ENCODE measurements at regions not wholly inside any gene's neighbourhood (a gene's known extent, or its start where the extent isn't known, plus 50 kb on each side); places are given as distances from the start of the nearest gene placed in this dataset.

DNA sequence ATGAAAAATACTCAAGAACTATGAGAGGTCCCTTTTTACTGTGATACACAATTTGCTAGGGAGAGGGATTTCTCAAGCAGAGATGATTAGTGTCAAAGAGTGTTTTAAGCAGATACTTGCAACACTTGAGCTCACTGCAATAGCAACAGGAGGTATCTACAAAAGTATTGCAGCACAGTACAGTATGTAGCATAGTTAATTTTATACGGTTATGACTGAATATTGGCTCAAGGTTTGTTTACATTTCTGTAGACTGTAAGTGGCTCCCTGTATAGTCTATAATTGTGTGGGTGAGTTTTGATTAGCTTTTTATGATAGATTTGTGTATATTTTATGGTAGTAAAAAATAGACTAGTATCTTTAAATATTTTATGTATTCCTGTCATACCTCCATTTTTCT is 1177.2 kb downstream of the TECRL start:
- TF ChIP-seq, protein P1, sequence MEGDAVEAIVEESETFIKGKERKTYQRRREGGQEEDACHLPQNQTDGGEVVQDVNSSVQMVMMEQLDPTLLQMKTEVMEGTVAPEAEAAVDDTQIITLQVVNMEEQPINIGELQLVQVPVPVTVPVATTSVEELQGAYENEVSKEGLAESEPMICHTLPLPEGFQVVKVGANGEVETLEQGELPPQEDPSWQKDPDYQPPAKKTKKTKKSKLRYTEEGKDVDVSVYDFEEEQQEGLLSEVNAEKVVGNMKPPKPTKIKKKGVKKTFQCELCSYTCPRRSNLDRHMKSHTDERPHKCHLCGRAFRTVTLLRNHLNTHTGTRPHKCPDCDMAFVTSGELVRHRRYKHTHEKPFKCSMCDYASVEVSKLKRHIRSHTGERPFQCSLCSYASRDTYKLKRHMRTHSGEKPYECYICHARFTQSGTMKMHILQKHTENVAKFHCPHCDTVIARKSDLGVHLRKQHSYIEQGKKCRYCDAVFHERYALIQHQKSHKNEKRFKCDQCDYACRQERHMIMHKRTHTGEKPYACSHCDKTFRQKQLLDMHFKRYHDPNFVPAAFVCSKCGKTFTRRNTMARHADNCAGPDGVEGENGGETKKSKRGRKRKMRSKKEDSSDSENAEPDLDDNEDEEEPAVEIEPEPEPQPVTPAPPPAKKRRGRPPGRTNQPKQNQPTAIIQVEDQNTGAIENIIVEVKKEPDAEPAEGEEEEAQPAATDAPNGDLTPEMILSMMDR (IDR thresholded peaks at IDR 0.05), result no peak
- TF ChIP-seq POLR2A (IDR thresholded peaks at IDR 0.05), result no peak
- no peak for TF ChIP-seq EP300 (IDR thresholded peaks at IDR 0.05)
- no peaks in the 10 kb centered on the region for H3K36me3 ChIP-seq
- no peaks in the 10 kb centered on the region for H3K9me3 ChIP-seq
- DNase-seq, result no peak
- H3K27me3 ChIP-seq, result no peaks in the 10 kb centered on the region
- no peaks in the 10 kb centered on the region for H3K4me1 ChIP-seq (ENCODE audit: insufficient read depth)
- no peak overlapping the region for H3K27ac ChIP-seq
- H3K4me3 ChIP-seq, result no peak overlapping the region
- 23 to 36% (median 33%) methylated on average over 1 of the region's 1 CpG for WGBS, 3 donors
- intact Hi-C loops (cut with DNase I), result no loop called here

DNA sequence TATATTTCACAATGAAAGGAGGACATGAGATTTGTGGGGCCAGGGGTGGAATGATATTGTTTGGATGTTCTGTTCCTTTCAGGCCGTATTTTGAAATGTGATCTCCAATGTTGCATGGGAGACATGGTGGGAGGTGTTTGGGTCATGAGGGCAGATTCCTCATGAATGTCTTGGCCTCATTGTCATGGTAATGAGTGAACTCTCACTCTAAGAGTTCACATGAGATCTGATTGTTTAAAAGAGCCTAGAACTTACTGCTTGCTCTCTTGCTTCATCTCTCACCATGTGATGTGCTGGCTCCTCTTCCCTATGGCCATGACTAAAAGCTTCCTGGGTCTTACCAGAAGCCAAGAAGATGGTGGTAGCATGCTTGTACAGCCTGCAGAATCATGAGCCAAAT is 1183.0 kb downstream of the TECRL start:
- DNase-seq, result no peak
- intact Hi-C loops (cut with DNase I), result no loop called here
- 40 to 57% (median 56%) methylated on average over 1 of the region's 1 CpG for WGBS, 3 donors
- TF ChIP-seq, protein P1 (IDR thresholded peaks at IDR 0.05), result no peak
- TF ChIP-seq EP300 (IDR thresholded peaks at IDR 0.05), result no peak
- TF ChIP-seq POLR2A (IDR thresholded peaks at IDR 0.05), result no peak
- H3K27ac ChIP-seq, result no peak overlapping the region
- H3K4me1 ChIP-seq (ENCODE audit: insufficient read depth), result no peaks in the 10 kb centered on the region
- H3K36me3 ChIP-seq, result no peaks in the 10 kb centered on the region
- no peaks in the 10 kb centered on the region for H3K9me3 ChIP-seq
- H3K4me3 ChIP-seq, result no peak overlapping the region
- no peaks in the 10 kb centered on the region for H3K27me3 ChIP-seq

DNA sequence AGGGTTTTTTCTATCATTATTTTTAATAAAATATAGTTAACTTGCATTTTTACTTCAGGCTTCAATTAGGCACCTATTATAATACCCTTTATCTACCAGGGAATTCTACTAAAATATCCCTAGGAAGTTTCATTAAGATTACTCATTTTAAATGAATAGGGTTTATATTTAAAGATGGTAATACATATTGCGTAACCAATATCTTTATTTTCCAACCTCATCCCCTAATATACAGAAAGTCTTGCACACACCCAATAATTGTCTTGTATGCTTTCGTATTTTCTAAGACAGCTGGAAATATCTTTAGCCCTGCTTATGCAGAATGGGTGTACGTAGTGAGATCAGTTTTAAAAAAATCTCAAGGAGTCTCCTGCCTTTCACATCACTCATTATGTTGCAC is 1186.8 kb downstream of the TECRL start:
- DNase-seq, result no peak
- intact Hi-C loops (cut with DNase I), result no loop called here
- Histone ChIP-seq H3K4me1 (ENCODE audit: insufficient read depth) (no peaks in the 10 kb centered on the region), H3K9me3 (no peaks in the 10 kb centered on the region), H3K4me3 (no peak overlapping the region), H3K27ac (no peak overlapping the region), H3K27me3 (no peaks in the 10 kb centered on the region), H3K36me3 (no peaks in the 10 kb centered on the region)
- TF ChIP-seq, protein P1 (IDR thresholded peaks at IDR 0.05), result no peak
- no peak for TF ChIP-seq EP300 (IDR thresholded peaks at IDR 0.05)
- no peak for TF ChIP-seq POLR2A (IDR thresholded peaks at IDR 0.05)
- 84 to 89% (median 87%) methylated on average over 3 of the region's 3 CpGs for WGBS, 3 donors

DNA sequence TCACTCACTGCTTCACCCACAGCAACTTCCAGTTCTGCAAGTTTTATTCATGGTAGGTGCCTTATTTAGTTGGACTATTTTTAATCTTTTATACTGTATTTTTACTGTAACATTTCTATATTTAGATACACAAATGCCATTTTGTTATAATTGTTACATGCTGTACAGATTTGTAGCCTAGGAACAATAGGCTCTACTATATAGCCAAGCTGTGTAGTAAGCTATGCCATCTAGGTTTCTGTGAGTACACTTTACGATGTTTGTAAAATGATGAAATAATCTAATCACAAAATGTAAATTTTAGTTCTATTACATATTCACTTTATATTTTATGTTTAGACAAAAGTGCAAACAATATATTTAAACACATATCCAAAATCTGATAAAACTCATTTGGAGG is 1187.8 kb downstream of the TECRL start:
- DNase-seq, result no peak
- intact Hi-C loops (cut with DNase I), result no loop called here
- Histone ChIP-seq H3K4me1 (ENCODE audit: insufficient read depth) (no peaks in the 10 kb centered on the region), H3K4me3 (no peak overlapping the region), H3K9me3 (no peaks in the 10 kb centered on the region), H3K27ac (no peak overlapping the region), H3K36me3 (no peaks in the 10 kb centered on the region), H3K27me3 (no peaks in the 10 kb centered on the region)
- 90 to 98% (median 95%) methylated on average over 1 of the region's 1 CpG for WGBS, 3 donors
- TF ChIP-seq POLR2A (IDR thresholded peaks at IDR 0.05) (no peak), EP300 (IDR thresholded peaks at IDR 0.05) (no peak)
- TF ChIP-seq, protein P1 (IDR thresholded peaks at IDR 0.05), result no peak

DNA sequence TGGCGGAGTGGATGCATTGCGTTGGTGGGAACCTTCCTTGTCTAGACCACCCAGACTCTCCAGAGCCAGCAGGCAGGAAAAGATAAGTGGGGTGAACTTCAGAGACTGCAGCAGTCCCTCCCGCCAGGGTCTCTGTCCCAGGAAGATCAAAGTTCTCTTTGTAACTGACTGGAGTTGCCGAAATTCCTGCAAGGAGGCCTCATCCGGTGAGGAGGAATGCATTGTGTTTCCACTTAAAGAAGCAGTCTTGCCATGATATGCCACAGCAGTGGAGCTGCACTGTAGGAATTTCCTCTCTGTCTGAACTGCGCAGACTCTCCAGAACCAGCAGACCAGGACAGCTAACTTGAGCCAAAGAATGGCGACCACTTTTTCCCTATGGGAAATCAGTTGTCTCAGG is 1190.4 kb downstream of the TECRL start:
- 75 to 81% (median 76%) methylated on average over 7 of the region's 7 CpGs for WGBS, 3 donors
- H3K4me1 ChIP-seq (ENCODE audit: insufficient read depth), result no peaks in the 10 kb centered on the region
- H3K4me3 ChIP-seq, result no peak overlapping the region
- H3K27me3 ChIP-seq, result no peaks in the 10 kb centered on the region
- intact Hi-C loops (cut with DNase I), result no loop called here
- H3K9me3 ChIP-seq, result no peaks in the 10 kb centered on the region
- no peak overlapping the region for H3K27ac ChIP-seq
- TF ChIP-seq, protein P1 (IDR thresholded peaks at IDR 0.05), result no peak
- TF ChIP-seq EP300 (IDR thresholded peaks at IDR 0.05) (no peak), POLR2A (IDR thresholded peaks at IDR 0.05) (no peak)
- DNase-seq, result no peak
- no peaks in the 10 kb centered on the region for H3K36me3 ChIP-seq

Data from ovary (tissue), 7 donors.